ENCODE measurements at regions not wholly inside any gene's neighbourhood (a gene's known extent, or its start where the extent isn't known, plus 50 kb on each side); places are given as distances from the start of the nearest gene placed in this dataset.

- no peak for TF ChIP-seq CTCF (IDR thresholded peaks at IDR 0.05)
- no peak for TF ChIP-seq POLR2A (IDR thresholded peaks at IDR 0.05)
- no peak for TF ChIP-seq EP300 (IDR thresholded peaks at IDR 0.05)
These were observed 114.2 kb upstream of the PLEKHA5 start for GRCh38 chr12:19015285-19015684.

Data from sigmoid colon (tissue), 4 donors.